ENCODE measurements at regions not wholly inside any gene's neighbourhood (a gene's known extent, or its start where the extent isn't known, plus 50 kb on each side); places are given as distances from the start of the nearest gene placed in this dataset.
"Not testable (repeated sequence)": the region's sequence is repeated elsewhere in the genome, so short reads cannot be mapped to it uniquely, and the experiment has no call there.

DNA sequence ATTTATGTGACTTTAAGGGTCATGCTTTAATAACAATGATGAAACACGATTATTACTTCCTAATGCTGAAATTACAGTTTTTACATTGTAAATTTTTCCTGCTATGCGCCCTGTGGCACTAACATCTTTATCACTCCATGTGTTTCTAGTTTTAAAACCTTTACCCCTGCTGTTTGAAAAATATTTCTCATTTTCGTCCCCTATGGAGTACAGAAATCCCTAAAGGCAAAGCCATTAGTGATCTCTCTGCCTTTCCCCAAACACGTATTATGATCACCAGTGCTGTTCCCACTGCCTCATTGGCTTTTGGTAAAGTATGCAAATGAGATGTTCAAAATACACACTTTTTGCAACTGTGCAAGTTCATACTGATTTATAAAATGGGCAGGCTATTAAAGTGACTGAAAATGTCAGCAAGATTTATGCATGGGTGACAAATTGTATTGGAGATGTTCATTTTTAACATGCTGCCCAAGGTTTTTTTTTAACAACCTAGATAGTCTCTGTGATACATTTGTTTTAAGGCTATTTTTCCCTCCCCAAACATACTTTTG, 1468.2 kb upstream of the ACVR2A start:
- no peak overlapping the region for H2BK5ac ChIP-seq (ENCODE audit: low read depth, low read length, poor library complexity, severe bottlenecking)
- no peak overlapping the region for H3K4ac ChIP-seq (ENCODE audit: low read depth in 1 of 2, low read length in 2 of 2)
- no peak overlapping the region for H3K9ac ChIP-seq (ENCODE audit: low read length)
- 99% methylated on average over 4 of the region's 4 CpGs for WGBS
- H3K23ac ChIP-seq (ENCODE audit: low read length in 2 of 2), result no peak overlapping the region
- no peak overlapping the region for H3K18ac ChIP-seq (ENCODE audit: low read depth in 1 of 2, low read length in 2 of 2)
- H4K8ac ChIP-seq (ENCODE audit: low read length), result no peak overlapping the region
- no peak overlapping the region for H3K14ac ChIP-seq (ENCODE audit: low read length in 2 of 2)
- no peak for DNase-seq
- H3K4me1 ChIP-seq (ENCODE audit: control insufficient read depth, insufficient read depth, low read depth, low read length), result no peaks in the 10 kb centered on the region
- no peaks in the 10 kb centered on the region for H3K9me3 ChIP-seq (ENCODE audit: control insufficient read depth, low read length)
- H3K27ac ChIP-seq (ENCODE audit: low read length, poor library complexity, severe bottlenecking), result no peak overlapping the region
- H3K36me3 ChIP-seq (ENCODE audit: control insufficient read depth in 1 of 2, insufficient read depth in 2 of 2, low read depth in 1 of 2, low read length in 2 of 2), result no peaks in the 10 kb centered on the region
- no peak overlapping the region for H2BK12ac ChIP-seq (ENCODE audit: low read length in 2 of 2)
- no peak overlapping the region for H2AK5ac ChIP-seq (ENCODE audit: low read length, severe bottlenecking)
- H3K27me3 ChIP-seq (ENCODE audit: control insufficient read depth in 1 of 2, insufficient read depth in 1 of 2, low read length in 2 of 2), result no peaks in the 10 kb centered on the region
- H2BK120ac ChIP-seq (ENCODE audit: low read depth, low read length), result no peak overlapping the region
- H2AFZ ChIP-seq (ENCODE audit: low read depth, low read length), result no peak overlapping the region
- no peak overlapping the region for H3K4me3 ChIP-seq (ENCODE audit: insufficient read depth in 1 of 2, low read depth in 1 of 2, low read length in 2 of 2)
- H2BK15ac ChIP-seq (ENCODE audit: low read depth, poor library complexity, severe bottlenecking), result no peak overlapping the region
- no peak overlapping the region for H4K91ac ChIP-seq (ENCODE audit: low read length)
- H3K4me2 ChIP-seq (ENCODE audit: low read length, poor library complexity, severe bottlenecking), result no peak overlapping the region
- H3K79me1 ChIP-seq (replicated peaks; ENCODE audit: low read length, poor library complexity, severe bottlenecking), result no peaks in the 10 kb centered on the region

DNA sequence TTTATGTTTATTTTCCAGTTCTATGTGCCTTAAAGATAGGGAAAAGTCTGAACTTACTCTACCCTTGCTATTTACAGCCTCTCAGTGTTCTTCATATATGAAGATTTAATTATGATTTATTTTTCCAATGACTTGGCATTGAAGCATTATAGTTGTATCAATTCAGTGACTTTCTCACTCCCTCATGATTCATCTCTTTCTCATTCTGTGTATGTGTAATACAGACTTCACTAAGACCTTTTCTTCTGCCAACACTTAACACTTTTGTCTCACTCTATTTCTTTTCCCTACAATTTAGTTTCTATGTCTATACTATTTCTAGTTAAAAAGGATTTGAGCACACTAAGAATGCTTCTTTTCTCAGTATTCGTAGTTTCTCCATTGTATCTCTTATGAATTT, 1470.3 kb upstream of the ACVR2A start:
- H2AK5ac ChIP-seq (ENCODE audit: low read length, severe bottlenecking), result no peak overlapping the region
- WGBS, result no CpG with 5 or more reads among the region's 1 CpG
- no peak overlapping the region for H3K27ac ChIP-seq (ENCODE audit: low read length, poor library complexity, severe bottlenecking)
- H3K36me3 ChIP-seq (ENCODE audit: control insufficient read depth in 1 of 2, insufficient read depth in 2 of 2, low read depth in 1 of 2, low read length in 2 of 2), result no peaks in the 10 kb centered on the region
- no peak overlapping the region for H4K91ac ChIP-seq (ENCODE audit: low read length)
- no peak overlapping the region for H2BK5ac ChIP-seq (ENCODE audit: low read depth, low read length, poor library complexity, severe bottlenecking)
- H3K14ac ChIP-seq (ENCODE audit: low read length in 2 of 2), result no peak overlapping the region
- no peak overlapping the region for H3K4me3 ChIP-seq (ENCODE audit: insufficient read depth in 1 of 2, low read depth in 1 of 2, low read length in 2 of 2)
- no peak overlapping the region for H3K4me2 ChIP-seq (ENCODE audit: low read length, poor library complexity, severe bottlenecking)
- no peak overlapping the region for H2BK120ac ChIP-seq (ENCODE audit: low read depth, low read length)
- no peak overlapping the region for H3K23ac ChIP-seq (ENCODE audit: low read length in 2 of 2)
- no peak overlapping the region for H3K4ac ChIP-seq (ENCODE audit: low read depth in 1 of 2, low read length in 2 of 2)
- no peak for DNase-seq
- H3K27me3 ChIP-seq (ENCODE audit: control insufficient read depth in 1 of 2, insufficient read depth in 1 of 2, low read length in 2 of 2), result no peaks in the 10 kb centered on the region
- no peak overlapping the region for H4K8ac ChIP-seq (ENCODE audit: low read length)
- H2BK15ac ChIP-seq (ENCODE audit: low read depth, poor library complexity, severe bottlenecking), result no peak overlapping the region
- H2BK12ac ChIP-seq (ENCODE audit: low read length in 2 of 2), result no peak overlapping the region
- no peak overlapping the region for H3K9ac ChIP-seq (ENCODE audit: low read length)
- no peak overlapping the region for H3K18ac ChIP-seq (ENCODE audit: low read depth in 1 of 2, low read length in 2 of 2)
- H3K4me1 ChIP-seq (ENCODE audit: control insufficient read depth, insufficient read depth, low read depth, low read length), result no peaks in the 10 kb centered on the region
- no peak overlapping the region for H2AFZ ChIP-seq (ENCODE audit: low read depth, low read length)
- H3K79me1 ChIP-seq (replicated peaks; ENCODE audit: low read length, poor library complexity, severe bottlenecking), result no peaks in the 10 kb centered on the region
- no peaks in the 10 kb centered on the region for H3K9me3 ChIP-seq (ENCODE audit: control insufficient read depth, low read length)

DNA sequence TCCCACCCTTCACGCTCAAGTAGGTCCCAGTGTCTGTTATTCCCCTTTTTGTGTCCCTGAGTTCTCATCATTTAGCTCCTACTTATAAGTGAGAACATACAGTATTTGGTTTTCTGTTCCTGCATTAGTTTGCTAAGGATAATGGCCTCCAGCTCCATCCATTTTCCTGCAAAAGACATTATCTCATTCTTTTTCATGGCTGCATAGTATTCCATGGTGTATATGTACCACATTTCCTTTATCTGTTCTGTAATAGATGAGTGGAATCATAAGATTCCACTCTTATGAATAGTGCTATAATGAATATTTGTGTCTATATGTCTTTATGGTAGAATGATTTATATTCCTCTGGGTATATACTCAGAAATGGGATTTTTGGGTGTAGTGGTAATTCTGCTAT, 1473.5 kb upstream of the ACVR2A start:
- H3K79me1 ChIP-seq (replicated peaks; ENCODE audit: low read length, poor library complexity, severe bottlenecking), result not testable (repeated sequence)

DNA sequence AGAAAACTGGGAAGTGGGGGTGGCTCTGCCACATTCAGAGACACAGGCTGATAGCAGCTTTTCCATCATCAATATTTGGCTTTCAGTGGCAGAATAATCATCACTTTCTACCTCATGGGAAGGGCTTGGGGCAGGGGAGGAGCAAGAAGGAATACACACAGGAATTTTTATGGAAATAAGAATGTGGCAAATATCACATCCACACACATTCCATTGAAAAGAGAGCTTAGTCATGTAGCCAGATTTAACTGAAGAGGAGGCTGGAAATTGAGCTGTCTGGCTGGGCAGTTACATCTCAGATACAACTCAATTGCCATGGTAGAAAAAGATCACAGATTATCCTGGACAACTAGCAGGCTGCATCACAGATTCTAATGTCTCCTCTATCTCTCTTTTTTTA, 1474.0 kb upstream of the ACVR2A start:
- Histone ChIP-seq H3K27me3 (ENCODE audit: control insufficient read depth in 1 of 2, insufficient read depth in 1 of 2, low read length in 2 of 2) (no peaks in the 10 kb centered on the region), H3K79me1 (replicated peaks; ENCODE audit: low read length, poor library complexity, severe bottlenecking) (no peaks in the 10 kb centered on the region), H3K4me3 (ENCODE audit: insufficient read depth in 1 of 2, low read depth in 1 of 2, low read length in 2 of 2) (no peak overlapping the region), H3K27ac (ENCODE audit: low read length, poor library complexity, severe bottlenecking) (peak overlapping the region; percentile 26), H3K18ac (ENCODE audit: low read depth in 1 of 2, low read length in 2 of 2) (peak overlapping the region in 1 of 2 experiments; percentile 21), H2AFZ (ENCODE audit: low read depth, low read length) (no peak overlapping the region), H3K4me1 (ENCODE audit: control insufficient read depth, insufficient read depth, low read depth, low read length) (no peaks in the 10 kb centered on the region), H3K4me2 (ENCODE audit: low read length, poor library complexity, severe bottlenecking) (no peak overlapping the region), H3K9ac (ENCODE audit: low read length) (no peak overlapping the region), H3K4ac (ENCODE audit: low read depth in 1 of 2, low read length in 2 of 2) (no peak overlapping the region), H4K91ac (ENCODE audit: low read length) (no peak overlapping the region), H2BK12ac (ENCODE audit: low read length in 2 of 2) (no peak overlapping the region), H3K36me3 (ENCODE audit: control insufficient read depth in 1 of 2, insufficient read depth in 2 of 2, low read depth in 1 of 2, low read length in 2 of 2) (no peaks in the 10 kb centered on the region), H2AK5ac (ENCODE audit: low read length, severe bottlenecking) (no peak overlapping the region), H3K23ac (ENCODE audit: low read length in 2 of 2) (no peak overlapping the region), H2BK120ac (ENCODE audit: low read depth, low read length) (no peak overlapping the region), H4K8ac (ENCODE audit: low read length) (no peak overlapping the region), H3K14ac (ENCODE audit: low read length in 2 of 2) (no peak overlapping the region), H2BK15ac (ENCODE audit: low read depth, poor library complexity, severe bottlenecking) (no peak overlapping the region), H2BK5ac (ENCODE audit: low read depth, low read length, poor library complexity, severe bottlenecking) (no peak overlapping the region), H3K9me3 (ENCODE audit: control insufficient read depth, low read length) (no peaks in the 10 kb centered on the region)
- peak; percentile 23 for DNase-seq

More for the DNA sequence above, 1473.5 kb upstream of the ACVR2A start:
- H3K9ac ChIP-seq (ENCODE audit: low read length); H3K18ac ChIP-seq (ENCODE audit: low read depth in 1 of 2, low read length in 2 of 2); H4K8ac ChIP-seq (ENCODE audit: low read length); H2AFZ ChIP-seq (ENCODE audit: low read depth, low read length); H2BK12ac ChIP-seq (ENCODE audit: low read length in 2 of 2); DNase-seq; H2BK120ac ChIP-seq (ENCODE audit: low read depth, low read length); H3K4me2 ChIP-seq (ENCODE audit: low read length, poor library complexity, severe bottlenecking); H2BK15ac ChIP-seq (ENCODE audit: low read depth, poor library complexity, severe bottlenecking); H3K4ac ChIP-seq (ENCODE audit: low read depth in 1 of 2, low read length in 2 of 2); H3K14ac ChIP-seq (ENCODE audit: low read length in 2 of 2); H3K27ac ChIP-seq (ENCODE audit: low read length, poor library complexity, severe bottlenecking); H3K36me3 ChIP-seq (ENCODE audit: control insufficient read depth in 1 of 2, insufficient read depth in 2 of 2, low read depth in 1 of 2, low read length in 2 of 2); H4K91ac ChIP-seq (ENCODE audit: low read length); H3K4me3 ChIP-seq (ENCODE audit: insufficient read depth in 1 of 2, low read depth in 1 of 2, low read length in 2 of 2); H3K27me3 ChIP-seq (ENCODE audit: control insufficient read depth in 1 of 2, insufficient read depth in 1 of 2, low read length in 2 of 2); H3K9me3 ChIP-seq (ENCODE audit: control insufficient read depth, low read length); H2BK5ac ChIP-seq (ENCODE audit: low read depth, low read length, poor library complexity, severe bottlenecking); H3K4me1 ChIP-seq (ENCODE audit: control insufficient read depth, insufficient read depth, low read depth, low read length); H2AK5ac ChIP-seq (ENCODE audit: low read length, severe bottlenecking); H3K23ac ChIP-seq (ENCODE audit: low read length in 2 of 2): not testable (repeated sequence)
- WGBS, result 100% methylated on average over 1 of the region's 1 CpG
